Activated CD4-positive, alpha-beta T cell treated with anti-CD3 and anti-CD28 coated beads for 36 hours (primary cell): ENCODE measurements at regions not wholly inside any gene's neighbourhood (a gene's known extent, or its start where the extent isn't known, plus 50 kb on each side); places are given as distances from the start of the nearest gene placed in this dataset.

Source experiments
- ATAC-seq: fragments of 200-7000 bp; cut with Tn5 transposase; one replicate; pipeline ENCODE4 v1.10.0; 2021; ENCODE audit warnings: mild to moderate bottlenecking, moderate library complexity
- CTCF ChIA-PET: fragments of 350-600 bp; sonication (Branson Sonifier 250); formaldehyde crosslinking; loops from one replicate; lab custom pipeline; 2021; ENCODE audit warnings: antibody characterized with exemption; lab: Charles Lee
- POLR2A ChIA-PET: fragments of 350-600 bp; sonication (Branson Sonifier 250); formaldehyde crosslinking; loops from one replicate; lab custom pipeline; 2021; ENCODE audit warnings: antibody characterized with exemption, inconsistent platforms; lab: Charles Lee
- DNase-seq: peaks from one replicate; pipeline ENCODE4 v3.0.0-alpha.2; 2020
- H3K27ac Mint-ChIP-seq: one replicate; pipeline ENCODE4 v1.8.0; 2021; ENCODE audit warnings: mixed read lengths
- H3K27me3 Mint-ChIP-seq: one replicate; pipeline ENCODE4 v1.8.0; 2021; ENCODE audit warnings: mixed read lengths
- H3K36me3 Mint-ChIP-seq: one replicate; pipeline ENCODE4 v1.8.0; 2021; ENCODE audit warnings: low read depth, mixed read lengths
- H3K4me1 Mint-ChIP-seq: one replicate; pipeline ENCODE4 v1.8.0; 2021; ENCODE audit warnings: mixed read lengths
- H3K4me3 Mint-ChIP-seq: one replicate; pipeline ENCODE4 v1.8.0; 2021; ENCODE audit warnings: mild to moderate bottlenecking, moderate library complexity, mixed read lengths
- H3K9me3 Mint-ChIP-seq: one replicate; pipeline ENCODE4 v1.8.0; 2021; ENCODE audit warnings: low read depth, mixed read lengths
- intact Hi-C, 2 experiments: fragments of 100-400 bp; cut with DNase I in 1 of 2; cut with micrococcal nuclease in 1 of 2; formaldehyde crosslinking; loops; one replicate each; pipeline versions ENCODE4 v1.14.2 to v1.15.1; 2022 to 2024; cut with DNase I, micrococcal nuclease

DNA sequence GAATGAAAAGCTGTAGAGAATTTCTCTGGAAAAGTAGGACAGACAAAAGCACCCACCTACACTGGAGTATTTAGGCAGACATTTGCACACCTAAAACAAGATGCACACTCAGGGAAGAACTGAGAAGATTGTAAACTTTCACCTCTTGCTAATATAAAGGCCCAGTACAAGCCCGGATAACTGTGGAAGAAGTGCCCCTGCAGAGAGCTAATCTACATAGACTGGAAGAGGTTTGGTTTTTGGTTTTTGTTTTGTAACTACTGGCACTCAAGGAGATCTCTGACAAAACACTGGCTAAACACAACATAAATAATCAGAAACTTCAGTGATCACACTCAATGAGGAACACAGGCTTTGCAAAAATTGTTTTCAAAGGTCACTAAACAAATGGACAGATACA, 782.2 kb upstream of the SLC8A1 start:
- no peak for DNase-seq
- POLR2A ChIA-PET, result no interaction called here
- no peak overlapping the region for H3K4me3 Mint-ChIP-seq
- CTCF ChIA-PET, result no interaction called here
- peaks cover 16% of the 10 kb centered on the region for H3K9me3 Mint-ChIP-seq
- no peaks in the 10 kb centered on the region for H3K27me3 Mint-ChIP-seq
- H3K4me1 Mint-ChIP-seq, result no peaks in the 10 kb centered on the region
- ATAC-seq, result no peak
- intact Hi-C loops, result no loop called here
- no peaks in the 10 kb centered on the region for H3K36me3 Mint-ChIP-seq
- H3K27ac Mint-ChIP-seq, result no peak overlapping the region

DNA sequence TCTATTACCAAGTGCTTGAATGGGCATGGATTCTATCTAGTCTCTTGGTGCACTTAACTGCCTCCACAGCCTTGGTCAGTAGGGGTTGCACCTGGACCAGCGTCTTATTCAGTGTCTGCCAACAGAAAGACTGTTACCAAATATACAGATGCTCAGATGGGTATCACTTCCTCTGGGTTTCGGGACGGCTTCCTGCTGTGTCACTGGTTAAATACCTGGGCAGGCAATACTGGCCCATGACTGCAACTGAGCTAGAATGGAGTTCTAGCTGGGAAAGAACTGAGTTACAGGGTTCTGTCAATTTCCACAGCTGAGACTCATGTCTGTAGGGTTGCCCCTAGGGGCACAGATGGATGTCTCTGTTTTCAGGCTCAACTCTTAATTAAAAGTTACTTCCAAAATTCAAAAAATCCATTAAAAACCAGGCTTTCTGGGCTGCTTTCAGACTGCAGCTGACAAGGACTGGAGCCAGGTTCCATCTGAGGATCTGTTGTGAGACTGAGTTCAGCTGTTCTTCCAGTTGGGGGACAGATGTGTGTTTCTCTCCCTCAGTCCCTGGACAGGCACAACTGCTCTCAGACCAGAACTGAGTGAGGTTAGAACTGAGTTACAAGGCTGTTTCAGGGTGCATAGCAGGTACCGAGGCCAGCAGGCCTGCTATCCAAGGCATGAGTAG, 789.6 kb upstream of the SLC8A1 start:
- H3K4me3 Mint-ChIP-seq, result no peak overlapping the region
- POLR2A ChIA-PET, result no interaction called here
- CTCF ChIA-PET, result interaction anchor here (0.9 kb wide), 1 partner anchor 51 kb away, joined by 3 read pairs; no protein-coding TSS in a partner anchor
- ATAC-seq (no peak), DNase-seq (no peak)
- H3K27ac Mint-ChIP-seq, result no peak overlapping the region
- no peaks in the 10 kb centered on the region for H3K36me3 Mint-ChIP-seq
- peaks cover 2% of the 10 kb centered on the region for H3K9me3 Mint-ChIP-seq
- H3K4me1 Mint-ChIP-seq, result no peaks in the 10 kb centered on the region
- no peaks in the 10 kb centered on the region for H3K27me3 Mint-ChIP-seq
- intact Hi-C loops, result no loop called here

- CTCF ChIA-PET, result interaction anchor here (0.9 kb wide), 1 partner anchor 51 kb away, joined by 3 read pairs; no protein-coding TSS in a partner anchor
- Mint-ChIP-seq H3K4me3 (no peak overlapping the region), H3K9me3 (peaks cover 2% of the 10 kb centered on the region), H3K27me3 (no peaks in the 10 kb centered on the region), H3K4me1 (no peaks in the 10 kb centered on the region), H3K27ac (no peak overlapping the region), H3K36me3 (no peaks in the 10 kb centered on the region)
- POLR2A ChIA-PET, result no interaction called here
- intact Hi-C loops, result no loop called here
- DNase-seq (no peak), ATAC-seq (no peak)
Observed at GRCh38 chr2:41242001-41242331, 790.1 kb upstream of the SLC8A1 start.

GRCh38 chr2:41267929-41268659, 779.7 kb upstream of the PKDCC start:
- H3K4me3 Mint-ChIP-seq, result no peak overlapping the region
- H3K27me3 Mint-ChIP-seq, result no peaks in the 10 kb centered on the region
- POLR2A ChIA-PET, result no interaction called here
- H3K36me3 Mint-ChIP-seq, result no peaks in the 10 kb centered on the region
- ATAC-seq (no peak), DNase-seq (no peak)
- intact Hi-C loops, result no loop called here
- H3K9me3 Mint-ChIP-seq, result no peaks in the 10 kb centered on the region
- H3K27ac Mint-ChIP-seq, result no peak overlapping the region
- CTCF ChIA-PET, result interaction anchor here (0.6 kb wide), 1 partner anchor 1236 kb away, joined by 3 read pairs; no protein-coding TSS in a partner anchor
- no peaks in the 10 kb centered on the region for H3K4me1 Mint-ChIP-seq

DNA sequence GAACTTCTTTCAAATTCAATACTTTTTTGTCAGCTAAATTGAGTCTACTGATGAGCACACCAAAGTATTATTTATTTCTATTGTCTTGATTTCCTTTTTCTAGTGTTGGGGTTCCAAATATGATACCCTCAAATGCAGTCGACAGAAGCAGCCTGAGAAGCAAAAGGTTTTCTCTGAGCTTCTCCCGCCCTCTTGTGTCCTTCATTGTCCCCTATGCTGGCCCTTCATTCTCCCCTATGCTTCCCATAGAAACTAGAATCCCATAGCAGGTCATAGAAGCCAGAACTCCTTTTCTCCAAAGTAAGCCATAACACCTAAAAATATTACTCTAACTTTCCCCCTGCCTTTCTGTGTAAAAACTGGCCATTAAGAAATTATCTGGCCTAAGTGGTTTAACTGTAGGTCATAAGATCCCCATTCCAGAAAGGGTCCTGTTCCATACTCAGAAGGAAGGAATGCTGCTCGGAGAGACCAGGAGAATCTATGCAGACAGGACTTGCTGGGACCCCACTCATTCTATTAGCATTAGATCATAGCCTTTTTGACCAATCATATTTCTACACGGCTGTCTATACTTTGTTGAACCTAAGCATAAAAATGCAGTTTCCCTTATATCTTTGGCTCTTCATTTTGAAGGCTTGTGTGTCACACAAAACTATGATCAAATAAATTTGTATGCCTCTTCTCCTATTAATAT, 764.6 kb upstream of the PKDCC start:
- Mint-ChIP-seq H3K27me3 (no peaks in the 10 kb centered on the region), H3K4me1 (no peaks in the 10 kb centered on the region), H3K4me3 (no peak overlapping the region), H3K27ac (no peak overlapping the region), H3K9me3 (peaks cover 5% of the 10 kb centered on the region), H3K36me3 (no peaks in the 10 kb centered on the region)
- CTCF ChIA-PET, result no interaction called here
- ATAC-seq, result no peak
- no peak for DNase-seq
- POLR2A ChIA-PET, result no interaction called here
- intact Hi-C loops, result no loop called here

DNA sequence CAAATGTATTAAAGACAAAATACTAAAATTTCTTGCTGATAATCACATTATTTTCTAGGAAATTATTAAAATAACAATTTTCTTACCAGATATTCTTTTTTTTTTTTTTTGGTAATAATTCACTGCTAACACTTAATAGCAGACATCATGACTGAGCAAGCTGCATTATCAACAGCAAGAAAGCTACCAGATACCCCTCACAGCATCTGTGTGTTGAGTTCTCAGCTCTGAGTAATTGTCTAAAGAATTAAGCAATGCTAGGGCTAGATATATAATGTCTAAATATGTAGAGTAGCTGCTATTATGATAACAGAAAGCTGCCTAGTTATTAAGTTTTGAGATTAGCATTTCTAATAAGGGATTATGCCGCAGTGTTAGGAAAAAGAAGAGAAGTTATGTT, 754.3 kb upstream of the PKDCC start:
- H3K36me3 Mint-ChIP-seq, result no peaks in the 10 kb centered on the region
- H3K27ac Mint-ChIP-seq, result no peak overlapping the region
- CTCF ChIA-PET, result no interaction called here
- no peaks in the 10 kb centered on the region for H3K4me1 Mint-ChIP-seq
- no peak overlapping the region for H3K4me3 Mint-ChIP-seq
- POLR2A ChIA-PET, result no interaction called here
- no peaks in the 10 kb centered on the region for H3K27me3 Mint-ChIP-seq
- ATAC-seq (no peak), DNase-seq (no peak)
- intact Hi-C loops, result no loop called here
- peaks cover 2% of the 10 kb centered on the region for H3K9me3 Mint-ChIP-seq

- Mint-ChIP-seq H3K27me3 (no peaks in the 10 kb centered on the region), H3K9me3 (peaks cover 2% of the 10 kb centered on the region), H3K4me1 (no peaks in the 10 kb centered on the region), H3K4me3 (no peak overlapping the region), H3K36me3 (no peaks in the 10 kb centered on the region), H3K27ac (no peak overlapping the region)
- ATAC-seq (no peak), DNase-seq (no peak)
- ChIA-PET CTCF (no interaction called here), POLR2A (no interaction called here)
- intact Hi-C loops, result no loop called here
Observed at GRCh38 chr2:41294331-41294730, 753.5 kb upstream of the PKDCC start.

- Mint-ChIP-seq H3K27me3 (peaks cover 2% of the 10 kb centered on the region), H3K4me1 (no peaks in the 10 kb centered on the region), H3K36me3 (no peaks in the 10 kb centered on the region), H3K9me3 (no peaks in the 10 kb centered on the region), H3K4me3 (no peak overlapping the region), H3K27ac (no peak overlapping the region)
- ChIA-PET CTCF (no interaction called here), POLR2A (no interaction called here)
- ATAC-seq, result no peak
- DNase-seq, result no peak
- intact Hi-C loops, result no loop called here
Observed at GRCh38 chr2:41313082-41313481, 734.7 kb upstream of the PKDCC start.

- intact Hi-C loops, result no loop called here
- DNase-seq (no peak), ATAC-seq (no peak)
- CTCF ChIA-PET, result no interaction called here
- H3K27me3 Mint-ChIP-seq, result peaks cover 2% of the 10 kb centered on the region
- POLR2A ChIA-PET, result no interaction called here
- no peak overlapping the region for H3K4me3 Mint-ChIP-seq
- H3K36me3 Mint-ChIP-seq, result no peaks in the 10 kb centered on the region
- H3K27ac Mint-ChIP-seq, result no peak overlapping the region
- H3K9me3 Mint-ChIP-seq, result no peaks in the 10 kb centered on the region
- H3K4me1 Mint-ChIP-seq, result no peaks in the 10 kb centered on the region
Observed at GRCh38 chr2:41314511-41315070, 733.2 kb upstream of the PKDCC start.

DNA sequence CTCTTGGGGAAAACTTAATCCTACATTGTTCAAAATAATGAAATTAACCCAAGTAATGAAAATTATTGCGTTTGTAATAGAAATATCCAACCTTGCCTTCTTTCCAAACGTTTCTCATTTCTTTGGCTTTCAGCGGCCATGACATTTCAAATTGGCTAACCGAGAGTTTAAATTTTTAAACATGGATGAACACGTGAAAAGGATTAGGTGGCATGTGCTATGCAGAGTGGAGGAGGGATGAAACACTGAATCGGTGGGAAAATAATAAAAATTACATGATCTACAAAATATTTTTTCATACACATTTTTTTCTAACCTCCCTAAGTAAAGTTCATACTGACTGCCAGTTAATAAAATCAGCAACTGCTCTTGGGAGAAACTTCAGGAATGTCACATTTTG, 728.4 kb upstream of the PKDCC start:
- POLR2A ChIA-PET, result no interaction called here
- intact Hi-C loops, result no loop called here
- no peak overlapping the region for H3K27ac Mint-ChIP-seq
- H3K9me3 Mint-ChIP-seq, result no peaks in the 10 kb centered on the region
- no peak for ATAC-seq
- no peaks in the 10 kb centered on the region for H3K36me3 Mint-ChIP-seq
- CTCF ChIA-PET, result no interaction called here
- DNase-seq, result no peak
- no peaks in the 10 kb centered on the region for H3K4me1 Mint-ChIP-seq
- H3K27me3 Mint-ChIP-seq, result no peaks in the 10 kb centered on the region
- no peak overlapping the region for H3K4me3 Mint-ChIP-seq

GRCh38 chr2:41320491-41320890, 727.3 kb upstream of the PKDCC start:
- DNase-seq, result no peak
- ChIA-PET CTCF (no interaction called here), POLR2A (no interaction called here)
- no peaks in the 10 kb centered on the region for H3K4me1 Mint-ChIP-seq
- no peak overlapping the region for H3K27ac Mint-ChIP-seq
- intact Hi-C loops, result no loop called here
- H3K4me3 Mint-ChIP-seq, result no peak overlapping the region
- H3K27me3 Mint-ChIP-seq, result no peaks in the 10 kb centered on the region
- ATAC-seq, result no peak
- H3K9me3 Mint-ChIP-seq, result no peaks in the 10 kb centered on the region
- H3K36me3 Mint-ChIP-seq, result no peaks in the 10 kb centered on the region

- no peaks in the 10 kb centered on the region for H3K4me1 Mint-ChIP-seq
- intact Hi-C loops, result no loop called here
- DNase-seq, result no peak
- no peak overlapping the region for H3K4me3 Mint-ChIP-seq
- no peaks in the 10 kb centered on the region for H3K9me3 Mint-ChIP-seq
- POLR2A ChIA-PET, result no interaction called here
- H3K36me3 Mint-ChIP-seq, result no peaks in the 10 kb centered on the region
- H3K27me3 Mint-ChIP-seq, result no peaks in the 10 kb centered on the region
- no peak overlapping the region for H3K27ac Mint-ChIP-seq
- CTCF ChIA-PET, result no interaction called here
- ATAC-seq, result no peak
Observed at GRCh38 chr2:41321351-41321750, 726.5 kb upstream of the PKDCC start.
